CD14-positive monocyte (primary cell): ENCODE measurements at regions not wholly inside any gene's neighbourhood (a gene's known extent, or its start where the extent isn't known, plus 50 kb on each side); places are given as distances from the start of the nearest gene placed in this dataset.

Experiments
- DNase-seq, 3 donors: peaks; one replicate each; pipeline ENCODE4 v3.0.0-alpha.2; 2011 to 2022
- H2AFZ ChIP-seq: 2 replicates; pipeline ENCODE4 v1.6.0; 2012; ENCODE audit warnings: mild to moderate bottlenecking, low read depth, low read length, inconsistent platforms; ENCODE audit not compliant: insufficient read depth, poor library complexity, severe bottlenecking
- H3K27ac ChIP-seq, 2 donors: 1 replicate in 1 of 2; 2 replicates in 1 of 2; pipeline ENCODE4 v1.5.1; 2012 to 2013; ENCODE audit warnings: low read length in 2 of 2, control low read depth in 1 of 2, inconsistent platforms in 1 of 2, low read depth in 1 of 2, mild to moderate bottlenecking in 1 of 2
- H3K27me3 ChIP-seq, 2 donors: one replicate each; pipeline versions ENCODE4 v1.6.0 to v1.6.1; 2011 to 2013; ENCODE audit warnings: low read length in 2 of 2; ENCODE audit not compliant: control insufficient read depth in 2 of 2, insufficient read depth in 2 of 2
- H3K36me3 ChIP-seq, 2 donors: replicated peaks in 1 of 2; 1 replicate in 1 of 2; 2 replicates in 1 of 2; pipeline versions ENCODE4 v1.5.1 to v1.6.1; 2012 to 2013; ENCODE audit warnings: low read length in 2 of 2, control low read depth in 1 of 2, inconsistent platforms in 1 of 2, mild to moderate bottlenecking in 1 of 2; ENCODE audit not compliant: insufficient read depth in 2 of 2, control insufficient read depth in 1 of 2
- H3K4me1 ChIP-seq, 2 donors: 1 replicate in 1 of 2; 2 replicates in 1 of 2; pipeline versions ENCODE4 v1.5.1 to v1.6.1; 2012 to 2013; ENCODE audit warnings: low read length in 2 of 2, control low read depth in 1 of 2, inconsistent platforms in 1 of 2, mild to moderate bottlenecking in 1 of 2, moderate library complexity in 1 of 2; ENCODE audit not compliant: insufficient read depth in 2 of 2, control insufficient read depth in 1 of 2
- H3K4me2 ChIP-seq: replicated peaks from 2 replicates; pipeline ENCODE3; 2012; ENCODE audit warnings: low read length, moderate library complexity, mild to moderate bottlenecking; ENCODE audit not compliant: poor library complexity, severe bottlenecking; ENCODE audit errors: extremely low read depth
- H3K4me3 ChIP-seq, 3 experiments: fragments of 200-600 bp in 1 of 3; sonication (generic) in 1 of 3; replicated peaks in 1 of 3; 1 replicate in 2 of 3; 2 replicates in 1 of 3; pipeline ENCODE4 v1.5.1; 2011 to 2013; ENCODE audit warnings: low read length in 3 of 3, mild to moderate bottlenecking in 3 of 3, control low read depth in 2 of 3, low read depth in 2 of 3, inconsistent platforms in 1 of 3, moderate library complexity in 1 of 3
- H3K79me2 ChIP-seq: 2 replicates; pipeline ENCODE4 v1.6.0; 2012; ENCODE audit warnings: mild to moderate bottlenecking, control low read depth, inconsistent platforms, low read length, moderate library complexity; ENCODE audit not compliant: insufficient read depth
- H3K9ac ChIP-seq: 2 replicates; pipeline ENCODE4 v1.6.0; 2017; ENCODE audit warnings: low read length, mild to moderate bottlenecking; ENCODE audit not compliant: insufficient read depth, poor library complexity, severe bottlenecking
- H3K9me3 ChIP-seq, 2 donors: replicated peaks in 1 of 2; 1 replicate in 1 of 2; 2 replicates in 1 of 2; pipeline versions ENCODE4 v1.5.1 to v1.6.1; 2012 to 2013; ENCODE audit warnings: low read length in 2 of 2, control low read depth in 1 of 2; ENCODE audit not compliant: control insufficient read depth in 1 of 2, insufficient read depth in 1 of 2
- H4K20me1 ChIP-seq: 2 replicates; pipeline ENCODE4 v1.6.0; 2012; ENCODE audit warnings: mild to moderate bottlenecking, low read length, control low read depth, moderate library complexity; ENCODE audit not compliant: insufficient read depth
- H3K27ac Mint-ChIP-seq, 7 donors: one replicate each; pipeline ENCODE4 v1.8.0; 2020; ENCODE audit warnings: mild to moderate bottlenecking in 7 of 7, mixed read lengths in 7 of 7, moderate library complexity in 6 of 7, inconsistent platforms in 2 of 7
- H3K27me3 Mint-ChIP-seq, 3 donors: one replicate each; pipeline ENCODE4 v1.8.0; 2021 to 2022; ENCODE audit warnings: low read depth in 3 of 3, mild to moderate bottlenecking in 3 of 3, mixed read lengths in 3 of 3, moderate library complexity in 3 of 3, inconsistent platforms in 1 of 3
- H3K36me3 Mint-ChIP-seq, 2 donors: one replicate each; pipeline ENCODE4 v1.8.0; 2020; ENCODE audit warnings: mixed read lengths in 2 of 2, inconsistent platforms in 1 of 2, mild to moderate bottlenecking in 1 of 2
- H3K4me1 Mint-ChIP-seq: one replicate; pipeline ENCODE4 v1.8.0; 2020; ENCODE audit warnings: mild to moderate bottlenecking, mixed read lengths
- H3K4me3 Mint-ChIP-seq, 2 donors: one replicate each; pipeline ENCODE4 v1.8.0; 2020; ENCODE audit warnings: mild to moderate bottlenecking in 2 of 2, mixed read lengths in 2 of 2, moderate library complexity in 1 of 2
- H3K9me3 Mint-ChIP-seq, 7 donors: one replicate each; pipeline ENCODE4 v1.8.0; 2020 to 2022; ENCODE audit warnings: mixed read lengths in 7 of 7, mild to moderate bottlenecking in 6 of 7, moderate library complexity in 6 of 7, inconsistent platforms in 2 of 7
- CTCF ChIP-seq: fragments of 200-600 bp; IDR thresholded peaks from one replicate; pipeline ENCODE4 v1.8.0; 2022; ENCODE audit warnings: antibody characterized with exemption, mild to moderate bottlenecking
- WGBS: methylation state at CpG from one replicate; pipeline ENCODE4 v1.1.5; 2013; ENCODE audit warnings: missing lambda C conversion rate; ENCODE audit not compliant: insufficient coverage; 5-methylcytosine and 5-hydroxymethylcytosine counted together
- intact Hi-C, 2 donors: fragments of 100-400 bp; cut with micrococcal nuclease; formaldehyde crosslinking; loops; one replicate each; pipeline versions ENCODE4 v1.15.0 to v1.15.1; 2023

DNA sequence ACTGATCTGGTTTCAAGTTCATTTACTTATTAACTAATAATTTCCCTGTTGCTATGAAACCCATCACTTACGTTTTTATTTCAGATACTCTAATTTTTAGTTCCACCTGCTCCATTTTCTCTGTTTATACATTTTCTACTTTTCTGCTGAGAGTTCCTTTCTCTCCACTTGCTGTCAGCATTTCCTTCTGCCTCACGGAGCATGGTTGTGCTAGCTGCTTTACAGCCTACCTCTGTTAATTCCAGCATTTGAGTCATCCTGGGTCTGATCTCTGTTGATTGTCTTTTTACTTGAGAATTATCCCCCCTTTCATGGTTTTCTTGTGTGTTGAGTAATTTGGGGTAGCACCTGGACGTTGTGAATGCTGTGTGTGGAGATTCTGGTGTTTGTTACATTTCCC, 373.2 kb upstream of the C1orf174 start:
- Mint-ChIP-seq H3K4me3 (no peak overlapping the region), H3K27ac (no peak overlapping the region), H3K4me1 (no peaks in the 10 kb centered on the region), H3K36me3 (no peaks in the 10 kb centered on the region), H3K9me3 (peaks cover 10 to 33% (median 19%) of the 10 kb centered on the region in 7 donors), H3K27me3 (peaks cover 2 to 5% (median 2%) of the 10 kb centered on the region in 3 donors)
- Histone ChIP-seq H3K4me1 (no peaks in the 10 kb centered on the region), H2AFZ (no peak overlapping the region), H4K20me1 (no peaks in the 10 kb centered on the region), H3K36me3 (no peaks in the 10 kb centered on the region), H3K79me2 (no peaks in the 10 kb centered on the region), H3K4me2 (no peak overlapping the region), H3K27ac (no peak overlapping the region), H3K4me3 (no peak overlapping the region), H3K9ac (no peak overlapping the region), H3K27me3 (no peaks in the 10 kb centered on the region), H3K9me3 (peaks cover 26 to 31% of the 10 kb centered on the region in 2 donors)
- 83% methylated on average over 1 of the region's 3 CpGs for WGBS
- no peak for TF ChIP-seq CTCF
- intact Hi-C loops, result no loop called here
- no peak for DNase-seq

DNA sequence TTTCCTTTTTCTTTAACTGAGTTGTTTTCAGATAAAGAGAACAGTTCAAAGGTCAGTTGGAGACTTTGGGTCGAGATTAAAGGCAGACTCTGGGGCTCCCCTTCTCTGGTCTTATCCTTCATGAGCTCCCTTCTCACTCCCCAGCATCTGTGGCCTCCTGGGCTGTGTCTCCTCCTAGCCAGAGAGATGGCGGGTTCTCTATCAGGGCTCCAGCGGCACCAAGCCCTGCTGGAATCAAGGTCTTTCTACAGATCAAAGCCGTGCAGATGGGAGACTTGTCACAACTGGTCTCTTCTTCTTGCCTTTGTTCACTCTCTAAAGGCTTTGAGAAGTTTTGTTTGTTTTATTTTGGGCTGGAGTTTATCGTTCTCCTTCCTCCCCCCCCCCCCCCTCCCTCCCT, 373.7 kb upstream of the C1orf174 start:
- Histone ChIP-seq H3K4me3 (no peak overlapping the region), H3K4me1 (no peaks in the 10 kb centered on the region), H3K27ac (no peak overlapping the region), H4K20me1 (no peaks in the 10 kb centered on the region), H3K36me3 (no peaks in the 10 kb centered on the region), H3K4me2 (no peak overlapping the region), H2AFZ (no peak overlapping the region), H3K79me2 (no peaks in the 10 kb centered on the region), H3K9ac (no peak overlapping the region), H3K27me3 (no peaks in the 10 kb centered on the region), H3K9me3 (peaks cover 26 to 32% of the 10 kb centered on the region in 2 donors)
- Mint-ChIP-seq H3K4me1 (no peaks in the 10 kb centered on the region), H3K9me3 (peaks cover 10 to 36% (median 19%) of the 10 kb centered on the region in 7 donors), H3K27me3 (peaks cover 2 to 3% (median 2%) of the 10 kb centered on the region in 3 donors), H3K4me3 (no peak overlapping the region), H3K36me3 (no peaks in the 10 kb centered on the region), H3K27ac (no peak overlapping the region)
- DNase-seq, result no peak
- WGBS, result 38% methylated on average over 2 of the region's 5 CpGs
- no peak for TF ChIP-seq CTCF
- intact Hi-C loops, result no loop called here
